Activated naive CD8-positive, alpha-beta T cell treated with anti-CD3 and anti-CD28 coated beads, Interleukin-2, amount 50 U/mL, for 16 hours (primary cell): ENCODE measurements at regions not wholly inside any gene's neighbourhood (a gene's known extent, or its start where the extent isn't known, plus 50 kb on each side); places are given as distances from the start of the nearest gene placed in this dataset.
"Not testable (repeated sequence)": the region's sequence is repeated elsewhere in the genome, so short reads cannot be mapped to it uniquely, and the experiment has no call there.

Experiments used
- DNase-seq: peaks from one replicate; pipeline ENCODE4 v3.0.0-alpha.2; 2020; ENCODE audit warnings: low read depth, low spot score

GRCh38 chr14:30427846-30428245 is 131.1 kb upstream of the G2E3 start:
- DNase-seq, result no peak

- no peak for DNase-seq
Observed at GRCh38 chr14:30431552-30431951, 127.4 kb upstream of the G2E3 start.

GRCh38 chr14:30440961-30441360 is 118.0 kb upstream of the G2E3 start:
- no peak for DNase-seq

GRCh38 chr14:30443368-30444007 is 115.5 kb upstream of the G2E3 start:
- DNase-seq, result no peak

GRCh38 chr14:30444451-30444850 is 114.5 kb upstream of the G2E3 start:
- DNase-seq, result no peak

- no peak for DNase-seq
Observed at GRCh38 chr14:30445011-30445793, 113.8 kb upstream of the G2E3 start.

GRCh38 chr14:30445852-30446251 is 113.1 kb upstream of the G2E3 start:
- DNase-seq, result no peak

- DNase-seq, result no peak
Observed at GRCh38 chr14:30450631-30451545, 108.1 kb upstream of the G2E3 start.

- DNase-seq, result no peak
Observed at GRCh38 chr14:30456296-30456695, 102.7 kb upstream of the G2E3 start.

- no peak for DNase-seq
Observed at GRCh38 chr14:30462358-30462757, 96.6 kb upstream of the G2E3 start.

- DNase-seq, result no peak
Observed at GRCh38 chr14:30464481-30464880, 94.5 kb upstream of the G2E3 start.

- DNase-seq, result no peak
Observed at GRCh38 chr14:30468354-30468753, 90.6 kb upstream of the G2E3 start.

- DNase-seq, result no peak
Observed at GRCh38 chr14:30471980-30472379, 87.0 kb upstream of the G2E3 start.

GRCh38 chr14:30473846-30474696 is 84.9 kb upstream of the G2E3 start:
- not testable (repeated sequence) for DNase-seq

GRCh38 chr14:30482276-30482675 is 76.7 kb upstream of the G2E3 start:
- no peak for DNase-seq

- no peak for DNase-seq
Observed at GRCh38 chr14:30484201-30484600, 74.8 kb upstream of the G2E3 start.

GRCh38 chr14:30484976-30485375 is 74.0 kb upstream of the G2E3 start:
- DNase-seq, result no peak

- DNase-seq, result no peak
Observed at GRCh38 chr14:30496852-30497251, 62.1 kb upstream of the G2E3 start.

- DNase-seq, result no peak
Observed at GRCh38 chr14:30499358-30499757, 59.6 kb upstream of the G2E3 start.

GRCh38 chr14:30500222-30500621 is 58.7 kb upstream of the G2E3 start:
- DNase-seq, result no peak

GRCh38 chr14:30507209-30507608 is 51.7 kb upstream of the G2E3 start:
- DNase-seq, result no peak
